ENCODE measurements at regions not wholly inside any gene's neighbourhood (a gene's known extent, or its start where the extent isn't known, plus 50 kb on each side); places are given as distances from the start of the nearest gene placed in this dataset.

- TF ChIP-seq POLR2A (IDR thresholded peaks at IDR 0.05; ENCODE audit: low read depth, low read length), result no peak
- no peak for TF ChIP-seq CTCF (IDR thresholded peaks at IDR 0.05; ENCODE audit: extremely low read depth in 1 of 2, insufficient read depth in 1 of 2, low read depth in 1 of 2, low read length in 2 of 2)
- TF ChIP-seq POLR2AphosphoS5 (IDR thresholded peaks at IDR 0.05; ENCODE audit: insufficient read depth, low read depth, low read length), result no peak
- TF ChIP-seq EZH2 (IDR thresholded peaks at IDR 0.05; ENCODE audit: borderline replicate concordance, low read depth, low read length, severe bottlenecking), result no peak
- TF ChIP-seq, protein P1, sequence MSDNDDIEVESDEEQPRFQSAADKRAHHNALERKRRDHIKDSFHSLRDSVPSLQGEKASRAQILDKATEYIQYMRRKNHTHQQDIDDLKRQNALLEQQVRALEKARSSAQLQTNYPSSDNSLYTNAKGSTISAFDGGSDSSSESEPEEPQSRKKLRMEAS (IDR thresholded peaks at IDR 0.05; ENCODE audit: insufficient read depth, insufficient read length), result no peak
- TF ChIP-seq MYC (IDR thresholded peaks at IDR 0.05; ENCODE audit: low read depth, low read length), result no peak
- TF ChIP-seq JUN (IDR thresholded peaks at IDR 0.05; ENCODE audit: borderline replicate concordance, insufficient read depth, insufficient read length, low read depth), result no peak
Observed at GRCh38 chr1:14296795-14297194, 301.7 kb upstream of the KAZN start.
